BLaER1 (cell line): ENCODE measurements at regions not wholly inside any gene's neighbourhood (a gene's known extent, or its start where the extent isn't known, plus 50 kb on each side); places are given as distances from the start of the nearest gene placed in this dataset.
"Not testable (repeated sequence)": the region's sequence is repeated elsewhere in the genome, so short reads cannot be mapped to it uniquely, and the experiment has no call there.

ENCODE experiments used
- H3K27ac ChIP-seq: shearing (Covaris generic); formaldehyde crosslinking; 2 replicates; pipeline ENCODE4 v1.8.1; 2022
- H3K27me3 ChIP-seq: shearing (Covaris generic); formaldehyde crosslinking; 2 replicates; pipeline ENCODE4 v1.8.1; 2022
- H3K36me3 ChIP-seq: shearing (Covaris generic); formaldehyde crosslinking; 2 replicates; pipeline ENCODE4 v1.8.1; 2022
- H3K4me1 ChIP-seq: shearing (Covaris generic); formaldehyde crosslinking; 2 replicates; pipeline ENCODE4 v1.8.1; 2022
- H3K4me2 ChIP-seq: shearing (Covaris generic); formaldehyde crosslinking; 2 replicates; pipeline ENCODE4 v1.8.1; 2022
- H3K4me3 ChIP-seq: shearing (Covaris generic); formaldehyde crosslinking; 2 replicates; pipeline ENCODE4 v1.8.1; 2022
- H3K9ac ChIP-seq: shearing (Covaris generic); formaldehyde crosslinking; 2 replicates; pipeline ENCODE4 v1.8.1; 2022
- H3K9me3 ChIP-seq: shearing (Covaris generic); formaldehyde crosslinking; 2 replicates; pipeline ENCODE4 v1.8.1; 2022
- H4K20me1 ChIP-seq: shearing (Covaris generic); formaldehyde crosslinking; 2 replicates; pipeline ENCODE4 v1.8.1; 2022
- Cebpa-rat ChIP-seq: shearing (Covaris generic); IDR thresholded peaks from 2 replicates; pipeline ENCODE4 v1.8.1; 2022

GRCh38 chr6:77019081-77019480 is 444.2 kb downstream of the HTR1B start:
- TF ChIP-seq Cebpa-rat = no peak

GRCh38 chr6:77017537-77017936 is 445.8 kb downstream of the HTR1B start:
- H3K9ac ChIP-seq = no peak overlapping the region
- no peak for TF ChIP-seq Cebpa-rat
- no peak overlapping the region for H3K4me3 ChIP-seq
- H3K4me1 ChIP-seq = no peaks in the 10 kb centered on the region
- H3K4me2 ChIP-seq = no peak overlapping the region
- no peaks in the 10 kb centered on the region for H3K27me3 ChIP-seq
- no peaks in the 10 kb centered on the region for H4K20me1 ChIP-seq
- H3K27ac ChIP-seq = no peak overlapping the region
- no peaks in the 10 kb centered on the region for H3K9me3 ChIP-seq
- no peaks in the 10 kb centered on the region for H3K36me3 ChIP-seq

More at GRCh38 chr6:77019081-77019480, 444.2 kb downstream of the HTR1B start:
- H3K27ac ChIP-seq = no peak overlapping the region
- no peaks in the 10 kb centered on the region for H3K9me3 ChIP-seq
- H3K4me1 ChIP-seq = no peaks in the 10 kb centered on the region
- H3K4me2 ChIP-seq = no peak overlapping the region
- H3K27me3 ChIP-seq = no peaks in the 10 kb centered on the region
- no peaks in the 10 kb centered on the region for H4K20me1 ChIP-seq
- no peak overlapping the region for H3K4me3 ChIP-seq
- no peaks in the 10 kb centered on the region for H3K36me3 ChIP-seq
- no peak overlapping the region for H3K9ac ChIP-seq

- Histone ChIP-seq H3K9me3 (peaks cover 16% of the 10 kb centered on the region), H3K27me3 (no peaks in the 10 kb centered on the region), H3K9ac (no peak overlapping the region), H4K20me1 (no peaks in the 10 kb centered on the region), H3K36me3 (no peaks in the 10 kb centered on the region), H3K27ac (no peak overlapping the region), H3K4me3 (no peak overlapping the region), H3K4me2 (no peak overlapping the region), H3K4me1 (no peaks in the 10 kb centered on the region)
- TF ChIP-seq Cebpa-rat = no peak
Measured at GRCh38 chr6:77015350-77015749, 447.9 kb downstream of the HTR1B start.

- H3K4me1 ChIP-seq = no peaks in the 10 kb centered on the region
- no peak overlapping the region for H3K27ac ChIP-seq
- no peak overlapping the region for H3K4me3 ChIP-seq
- no peak for TF ChIP-seq Cebpa-rat
- no peaks in the 10 kb centered on the region for H3K36me3 ChIP-seq
- no peaks in the 10 kb centered on the region for H3K27me3 ChIP-seq
- peaks cover 16% of the 10 kb centered on the region for H3K9me3 ChIP-seq
- no peaks in the 10 kb centered on the region for H4K20me1 ChIP-seq
- H3K9ac ChIP-seq = no peak overlapping the region
- H3K4me2 ChIP-seq = no peak overlapping the region
Measured at GRCh38 chr6:77011929-77012545, 451.3 kb downstream of the HTR1B start.

- no peaks in the 10 kb centered on the region for H3K36me3 ChIP-seq
- TF ChIP-seq Cebpa-rat = no peak
- H3K4me2 ChIP-seq = no peak overlapping the region
- H3K9ac ChIP-seq = no peak overlapping the region
- no peaks in the 10 kb centered on the region for H3K4me1 ChIP-seq
- H3K27ac ChIP-seq = no peak overlapping the region
- peaks cover 16% of the 10 kb centered on the region for H3K9me3 ChIP-seq
- H3K4me3 ChIP-seq = no peak overlapping the region
- no peaks in the 10 kb centered on the region for H4K20me1 ChIP-seq
- H3K27me3 ChIP-seq = no peaks in the 10 kb centered on the region
Measured at GRCh38 chr6:77010931-77011542, 452.3 kb downstream of the HTR1B start.

GRCh38 chr6:76992553-76992952 is 470.7 kb downstream of the HTR1B start:
- H3K27ac ChIP-seq = no peak overlapping the region
- no peak overlapping the region for H3K9ac ChIP-seq
- H3K4me2 ChIP-seq = no peak overlapping the region
- no peak for TF ChIP-seq Cebpa-rat
- no peaks in the 10 kb centered on the region for H3K27me3 ChIP-seq
- no peaks in the 10 kb centered on the region for H4K20me1 ChIP-seq
- H3K36me3 ChIP-seq = no peaks in the 10 kb centered on the region
- H3K4me3 ChIP-seq = no peak overlapping the region
- no peaks in the 10 kb centered on the region for H3K4me1 ChIP-seq
- peaks cover 9% of the 10 kb centered on the region for H3K9me3 ChIP-seq

- H3K9me3 ChIP-seq = peaks cover 8% of the 10 kb centered on the region
Measured at GRCh38 chr6:76984572-76984971, 478.7 kb downstream of the HTR1B start.

GRCh38 chr6:76982476-76983199 is 480.7 kb downstream of the HTR1B start:
- Histone ChIP-seq H3K4me3 (no peak overlapping the region), H3K36me3 (no peaks in the 10 kb centered on the region), H3K4me1 (no peaks in the 10 kb centered on the region), H3K27me3 (no peaks in the 10 kb centered on the region), H4K20me1 (no peaks in the 10 kb centered on the region), H3K27ac (no peak overlapping the region), H3K9me3 (no peaks in the 10 kb centered on the region), H3K4me2 (no peak overlapping the region), H3K9ac (no peak overlapping the region)
- TF ChIP-seq Cebpa-rat = no peak

More at GRCh38 chr6:76984572-76984971, 478.7 kb downstream of the HTR1B start:
- H4K20me1 ChIP-seq = no peaks in the 10 kb centered on the region
- no peaks in the 10 kb centered on the region for H3K4me1 ChIP-seq
- H3K27ac ChIP-seq = no peak overlapping the region
- no peak overlapping the region for H3K4me3 ChIP-seq
- no peaks in the 10 kb centered on the region for H3K36me3 ChIP-seq
- no peak overlapping the region for H3K4me2 ChIP-seq
- TF ChIP-seq Cebpa-rat = no peak
- H3K27me3 ChIP-seq = no peaks in the 10 kb centered on the region
- H3K9ac ChIP-seq = no peak overlapping the region

- Histone ChIP-seq H4K20me1 (no peaks in the 10 kb centered on the region), H3K27ac (no peak overlapping the region)
- no peak for TF ChIP-seq Cebpa-rat
Measured at GRCh38 chr6:76972474-76972873, 490.8 kb downstream of the HTR1B start.

GRCh38 chr6:76959177-76959576 is 504.1 kb downstream of the HTR1B start:
- H3K9me3 ChIP-seq, H3K36me3 ChIP-seq, H3K9ac ChIP-seq, H4K20me1 ChIP-seq, H3K4me3 ChIP-seq, H3K27me3 ChIP-seq, H3K4me2 ChIP-seq, H3K27ac ChIP-seq, H3K4me1 ChIP-seq: not testable (repeated sequence)

More at GRCh38 chr6:76972474-76972873, 490.8 kb downstream of the HTR1B start:
- H3K9ac ChIP-seq = no peak overlapping the region
- H3K9me3 ChIP-seq = no peaks in the 10 kb centered on the region
- H3K4me1 ChIP-seq = no peaks in the 10 kb centered on the region
- H3K4me2 ChIP-seq = no peak overlapping the region
- H3K4me3 ChIP-seq = no peak overlapping the region
- H3K36me3 ChIP-seq = no peaks in the 10 kb centered on the region
- no peaks in the 10 kb centered on the region for H3K27me3 ChIP-seq
